Mesenchymal stem cell (in vitro differentiated cells and primary cell): ENCODE measurements at regions not wholly inside any gene's neighbourhood (a gene's known extent, or its start where the extent isn't known, plus 50 kb on each side); places are given as distances from the start of the nearest gene placed in this dataset.

ENCODE experiments used
- DNase-seq: peaks from one replicate; pipeline ENCODE4 v3.0.0-alpha.2; 2013
- H2AFZ ChIP-seq: one replicate; pipeline ENCODE4 v1.6.1; 2013; ENCODE audit warnings: low read depth, mild to moderate bottlenecking, control low read depth, inconsistent platforms, low read length, moderate library complexity
- H2AK5ac ChIP-seq: 2 replicates; pipeline ENCODE4 v1.6.1; 2013; ENCODE audit warnings: low read length, moderate library complexity, mild to moderate bottlenecking, inconsistent platforms; ENCODE audit not compliant: severe bottlenecking
- H2BK120ac ChIP-seq: one replicate; pipeline ENCODE4 v1.6.1; 2013; ENCODE audit warnings: low read depth, mild to moderate bottlenecking, inconsistent platforms, low read length, moderate library complexity
- H2BK12ac ChIP-seq, 2 experiments: one replicate each; pipeline ENCODE4 v1.6.1; 2013; ENCODE audit warnings: inconsistent platforms in 2 of 2, low read length in 2 of 2, mild to moderate bottlenecking in 2 of 2, moderate library complexity in 2 of 2, control low read depth in 1 of 2
- H2BK15ac ChIP-seq: one replicate; pipeline ENCODE4 v1.6.1; 2013; ENCODE audit warnings: mild to moderate bottlenecking, low read depth, inconsistent platforms; ENCODE audit not compliant: poor library complexity, severe bottlenecking
- H2BK5ac ChIP-seq: 2 replicates; pipeline ENCODE4 v1.6.1; 2013; ENCODE audit warnings: low read depth, mild to moderate bottlenecking, low read length, control low read depth, inconsistent platforms; ENCODE audit not compliant: poor library complexity, severe bottlenecking
- H3K14ac ChIP-seq, 2 experiments: one replicate each; pipeline ENCODE4 v1.6.1; 2013; ENCODE audit warnings: inconsistent platforms in 2 of 2, low read length in 2 of 2, control low read depth in 1 of 2, mild to moderate bottlenecking in 1 of 2, moderate library complexity in 1 of 2
- H3K18ac ChIP-seq, 2 experiments: one replicate each; pipeline ENCODE4 v1.6.1; 2013; ENCODE audit warnings: inconsistent platforms in 2 of 2, low read length in 2 of 2, control low read depth in 1 of 2, low read depth in 1 of 2, mild to moderate bottlenecking in 1 of 2
- H3K23ac ChIP-seq, 2 experiments: one replicate each; pipeline ENCODE4 v1.6.1; 2013; ENCODE audit warnings: inconsistent platforms in 2 of 2, low read length in 2 of 2, mild to moderate bottlenecking in 2 of 2, moderate library complexity in 2 of 2, control low read depth in 1 of 2
- H3K27ac ChIP-seq: 2 replicates; pipeline ENCODE4 v1.5.1; 2013; ENCODE audit warnings: mild to moderate bottlenecking, moderate library complexity, low read length, control low read depth, inconsistent platforms; ENCODE audit not compliant: poor library complexity, severe bottlenecking
- H3K27me3 ChIP-seq, 2 experiments: 2 replicates each; pipeline versions ENCODE4 v1.6.1 to v1.7.0; 2013; ENCODE audit warnings: low read length in 2 of 2, mild to moderate bottlenecking in 2 of 2, moderate library complexity in 2 of 2, control low read depth in 1 of 2, inconsistent platforms in 1 of 2; ENCODE audit not compliant: control insufficient read depth in 1 of 2, insufficient read depth in 1 of 2
- H3K36me3 ChIP-seq, 2 experiments: 2 replicates each; pipeline versions ENCODE4 v1.6.1 to v1.7.0; 2013; ENCODE audit warnings: low read length in 2 of 2, control low read depth in 1 of 2, inconsistent platforms in 1 of 2, low read depth in 1 of 2, mild to moderate bottlenecking in 1 of 2; ENCODE audit not compliant: insufficient read depth in 2 of 2, control insufficient read depth in 1 of 2
- H3K4ac ChIP-seq, 2 experiments: one replicate each; pipeline ENCODE4 v1.6.1; 2013; ENCODE audit warnings: inconsistent platforms in 2 of 2, low read length in 2 of 2, mild to moderate bottlenecking in 2 of 2, moderate library complexity in 2 of 2, control low read depth in 1 of 2, low read depth in 1 of 2
- H3K4me1 ChIP-seq: 2 replicates; pipeline ENCODE4 v1.6.1; 2013; ENCODE audit warnings: low read depth, low read length, control low read depth; ENCODE audit not compliant: control insufficient read depth, insufficient read depth
- H3K4me2 ChIP-seq: 2 replicates; pipeline ENCODE4 v1.6.1; 2013; ENCODE audit warnings: low read length, mild to moderate bottlenecking, inconsistent platforms; ENCODE audit not compliant: poor library complexity, severe bottlenecking
- H3K4me3 ChIP-seq, 2 experiments: 2 replicates each; pipeline versions ENCODE4 v1.5.1 to v1.7.0; 2013; ENCODE audit warnings: low read length in 2 of 2, mild to moderate bottlenecking in 2 of 2, control low read depth in 1 of 2, low read depth in 1 of 2; ENCODE audit not compliant: insufficient read depth in 1 of 2
- H3K79me1 ChIP-seq: replicated peaks from 2 replicates; pipeline ENCODE4 v1.6.1; 2013; ENCODE audit warnings: mild to moderate bottlenecking, control low read depth, low read length, inconsistent platforms; ENCODE audit not compliant: poor library complexity, severe bottlenecking
- H3K9ac ChIP-seq: 2 replicates; pipeline ENCODE4 v1.7.0; 2013; ENCODE audit warnings: mild to moderate bottlenecking, low read length, moderate library complexity
- H3K9me3 ChIP-seq: 2 replicates; pipeline ENCODE4 v1.7.0; 2013; ENCODE audit warnings: mild to moderate bottlenecking, low read length; ENCODE audit not compliant: control insufficient read depth
- H4K8ac ChIP-seq: one replicate; pipeline ENCODE4 v1.6.1; 2013; ENCODE audit warnings: inconsistent platforms, mild to moderate bottlenecking, low read length, moderate library complexity
- H4K91ac ChIP-seq: one replicate; pipeline ENCODE4 v1.6.1; 2013; ENCODE audit warnings: mild to moderate bottlenecking, low read length, inconsistent platforms
- WGBS: methylation state at CpG from one replicate; pipeline ENCODE4 v1.1.7; 2013; ENCODE audit warnings: mixed read lengths; 5-methylcytosine and 5-hydroxymethylcytosine counted together

DNA sequence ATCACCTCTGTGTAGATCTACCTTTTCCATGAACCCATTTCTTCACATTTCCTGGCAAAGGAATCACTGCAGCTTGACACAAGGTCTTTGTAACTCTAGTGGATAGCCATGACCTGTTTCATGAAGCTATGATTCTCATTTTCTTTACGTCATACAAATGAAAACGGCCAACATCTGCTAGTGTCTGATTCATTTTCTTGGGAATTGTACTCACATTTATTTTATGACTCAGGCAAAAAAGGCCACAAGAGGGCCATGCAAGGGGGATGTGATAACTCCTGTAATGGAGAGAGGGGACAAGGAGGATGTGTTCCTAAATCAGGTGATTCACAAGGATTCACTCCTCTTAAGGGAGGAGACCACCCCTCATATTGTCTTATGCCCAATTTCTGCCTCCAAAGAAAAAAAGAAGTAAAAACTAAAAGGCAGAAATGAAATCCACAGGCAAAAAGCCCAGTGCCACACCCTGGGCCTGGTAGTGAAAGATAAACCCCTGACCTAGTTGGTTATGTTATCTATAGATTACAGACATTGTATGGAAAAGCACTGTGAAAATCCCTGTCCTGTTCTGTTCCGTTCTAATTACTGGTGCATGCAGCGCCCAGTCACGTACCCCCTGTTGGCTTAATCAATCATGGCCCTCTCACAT is 249.9 kb downstream of the IPMK start:
- no peak overlapping the region for H3K4me2 ChIP-seq
- H3K18ac ChIP-seq: no peak overlapping the region
- no peak overlapping the region for H4K8ac ChIP-seq
- no peaks in the 10 kb centered on the region for H3K36me3 ChIP-seq
- no peak overlapping the region for H3K9ac ChIP-seq
- H3K27ac ChIP-seq: no peak overlapping the region
- no peak overlapping the region for H4K91ac ChIP-seq
- H3K4ac ChIP-seq: no peak overlapping the region
- H2AFZ ChIP-seq: no peak overlapping the region
- no peaks in the 10 kb centered on the region for H3K27me3 ChIP-seq
- no peak overlapping the region for H3K14ac ChIP-seq
- no peaks in the 10 kb centered on the region for H3K9me3 ChIP-seq
- no peak overlapping the region for H2AK5ac ChIP-seq
- H2BK5ac ChIP-seq: no peak overlapping the region
- no peak overlapping the region for H2BK15ac ChIP-seq
- no peak overlapping the region for H2BK120ac ChIP-seq
- H3K79me1 ChIP-seq: no peaks in the 10 kb centered on the region
- H3K4me1 ChIP-seq: no peaks in the 10 kb centered on the region
- H2BK12ac ChIP-seq: peak overlapping the region in 1 of 2 experiments; percentile 34
- 87% methylated on average over 5 of the region's 5 CpGs for WGBS
- no peak overlapping the region for H3K4me3 ChIP-seq
- peak; percentile 32 for DNase-seq
- H3K23ac ChIP-seq: no peak overlapping the region

DNA sequence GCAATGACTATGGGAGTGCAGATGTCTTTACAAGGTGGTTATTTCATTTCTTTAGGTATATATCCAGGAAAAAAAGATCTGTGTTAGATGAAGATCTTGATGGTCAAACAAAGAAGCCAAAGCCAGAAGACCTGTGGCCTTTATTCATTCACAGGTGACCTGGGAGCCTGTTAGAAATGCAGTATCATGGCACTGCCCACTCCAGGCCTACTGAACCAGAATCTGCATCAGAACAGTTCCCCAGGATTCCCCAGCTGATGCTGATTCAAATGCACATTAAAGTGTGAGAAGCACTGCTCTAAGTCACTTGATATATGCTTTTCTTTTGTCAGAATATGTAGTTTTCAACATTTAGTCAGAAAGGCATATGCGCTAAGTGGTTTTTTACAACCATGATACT is 251.1 kb downstream of the IPMK start:
- no peak overlapping the region for H4K91ac ChIP-seq
- no peak overlapping the region for H3K4ac ChIP-seq
- DNase-seq: no peak
- H2AFZ ChIP-seq: no peak overlapping the region
- no peak overlapping the region for H3K23ac ChIP-seq
- no peak overlapping the region for H3K4me3 ChIP-seq
- no peak overlapping the region for H3K27ac ChIP-seq
- no peak overlapping the region for H3K9ac ChIP-seq
- no peak overlapping the region for H2BK5ac ChIP-seq
- no peaks in the 10 kb centered on the region for H3K36me3 ChIP-seq
- no peak overlapping the region for H4K8ac ChIP-seq
- H2AK5ac ChIP-seq: no peak overlapping the region
- no peaks in the 10 kb centered on the region for H3K9me3 ChIP-seq
- H3K4me1 ChIP-seq: no peaks in the 10 kb centered on the region
- no peak overlapping the region for H3K14ac ChIP-seq
- no peak overlapping the region for H3K18ac ChIP-seq
- no peak overlapping the region for H2BK15ac ChIP-seq
- H2BK12ac ChIP-seq: no peak overlapping the region
- no peak overlapping the region for H2BK120ac ChIP-seq
- WGBS: no CpG with 5 or more reads among the region's 1 CpG
- H3K4me2 ChIP-seq: no peak overlapping the region
- no peaks in the 10 kb centered on the region for H3K79me1 ChIP-seq
- no peaks in the 10 kb centered on the region for H3K27me3 ChIP-seq

DNA sequence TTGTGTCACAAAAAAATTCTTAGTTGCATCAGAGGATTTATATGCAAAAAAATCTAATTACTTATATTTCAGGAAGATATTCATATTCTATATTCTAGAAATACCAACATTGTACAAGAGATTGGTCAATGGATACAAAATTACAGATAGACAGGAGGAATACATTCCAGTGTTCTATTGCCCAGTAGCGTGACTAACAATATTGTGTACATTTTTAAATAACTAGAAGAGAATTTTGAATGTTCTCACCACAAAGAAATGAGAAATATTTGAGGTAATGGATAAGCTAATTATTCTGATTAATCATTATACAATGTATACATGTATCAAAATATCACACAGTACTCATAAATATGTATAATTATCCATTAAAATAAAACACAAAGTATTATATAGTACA is 253.3 kb downstream of the IPMK start:
- H2BK12ac ChIP-seq: no peak overlapping the region
- no peak overlapping the region for H3K18ac ChIP-seq
- H2AFZ ChIP-seq: no peak overlapping the region
- H3K27ac ChIP-seq: no peak overlapping the region
- H3K4ac ChIP-seq: no peak overlapping the region
- H3K79me1 ChIP-seq: no peaks in the 10 kb centered on the region
- WGBS: no CpG with 5 or more reads among the region's 1 CpG
- no peak overlapping the region for H3K9ac ChIP-seq
- H3K36me3 ChIP-seq: no peaks in the 10 kb centered on the region
- DNase-seq: no peak
- no peaks in the 10 kb centered on the region for H3K9me3 ChIP-seq
- no peak overlapping the region for H2BK5ac ChIP-seq
- no peak overlapping the region for H2AK5ac ChIP-seq
- H2BK120ac ChIP-seq: no peak overlapping the region
- H4K91ac ChIP-seq: no peak overlapping the region
- H3K4me1 ChIP-seq: no peaks in the 10 kb centered on the region
- H4K8ac ChIP-seq: no peak overlapping the region
- H2BK15ac ChIP-seq: no peak overlapping the region
- no peak overlapping the region for H3K14ac ChIP-seq
- H3K4me3 ChIP-seq: no peak overlapping the region
- H3K4me2 ChIP-seq: no peak overlapping the region
- no peak overlapping the region for H3K23ac ChIP-seq
- no peaks in the 10 kb centered on the region for H3K27me3 ChIP-seq

DNA sequence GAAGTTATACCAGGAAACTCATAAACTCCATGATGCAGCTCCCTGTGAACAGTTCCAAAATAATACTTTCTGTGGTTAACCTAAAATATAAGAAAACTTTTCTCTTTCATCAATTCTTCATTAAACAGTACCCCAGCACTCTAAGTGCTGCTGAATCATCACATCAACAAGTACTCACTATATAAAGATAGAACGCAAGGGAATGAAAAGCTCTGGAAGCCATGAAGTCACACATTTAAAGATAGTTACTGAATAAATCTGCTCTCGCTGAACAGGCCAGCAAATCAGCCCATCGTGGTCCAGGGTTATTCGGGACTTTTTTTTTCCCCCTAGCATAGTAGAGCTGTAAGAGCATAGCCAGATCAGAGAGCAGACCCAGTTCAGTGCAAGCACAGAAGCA is 254.3 kb downstream of the IPMK start:
- Histone ChIP-seq H3K14ac (no peak overlapping the region), H3K9ac (no peak overlapping the region), H3K9me3 (no peaks in the 10 kb centered on the region), H3K4me2 (no peak overlapping the region), H2BK12ac (no peak overlapping the region), H3K4ac (no peak overlapping the region), H3K4me3 (no peak overlapping the region), H2AK5ac (no peak overlapping the region), H3K79me1 (no peaks in the 10 kb centered on the region), H3K27ac (no peak overlapping the region), H3K4me1 (no peaks in the 10 kb centered on the region), H3K18ac (no peak overlapping the region), H3K36me3 (no peaks in the 10 kb centered on the region), H2BK5ac (no peak overlapping the region), H4K91ac (no peak overlapping the region), H3K23ac (no peak overlapping the region), H3K27me3 (no peaks in the 10 kb centered on the region), H4K8ac (no peak overlapping the region), H2AFZ (no peak overlapping the region), H2BK15ac (no peak overlapping the region), H2BK120ac (no peak overlapping the region)
- no peak for DNase-seq
- 89% methylated on average over 4 of the region's 4 CpGs for whole genome bisulfite sequencing
